SK-N-SH (cell line): ENCODE measurements at regions not wholly inside any gene's neighbourhood (a gene's known extent, or its start where the extent isn't known, plus 50 kb on each side); places are given as distances from the start of the nearest gene placed in this dataset.

Source experiments
- CTCF ChIP-seq: fragments of 200-600 bp; sonication (generic); IDR thresholded peaks from 2 replicates; pipeline ENCODE4 v1.6.1; 2017; ENCODE audit warnings: antibody characterized with exemption, mild to moderate bottlenecking, moderate library complexity
- EP300 ChIP-seq, 2 experiments: IDR thresholded peaks; 2 replicates each; pipeline versions ENCODE4 v1.4.0 to v1.6.1; 2012; ENCODE audit warnings: borderline replicate concordance in 1 of 2, low read depth in 1 of 2, low read length in 1 of 2
- FOXJ3 ChIP-seq: sonication (generic); formaldehyde crosslinking; IDR thresholded peaks from 2 replicates; pipeline ENCODE4 v1.5.1; 2020; ENCODE audit warnings: mild to moderate bottlenecking, missing genetic modification reagents
- MXI1 ChIP-seq: IDR thresholded peaks from 2 replicates; pipeline ENCODE4 v1.6.1; 2012; ENCODE audit warnings: mild to moderate bottlenecking, low read depth, low read length, improper control_type of control experiment
- NFIC ChIP-seq: IDR thresholded peaks from 2 replicates; pipeline ENCODE4 v1.4.0; 2012; ENCODE audit warnings: borderline replicate concordance
- POLR2AphosphoS5 ChIP-seq: IDR thresholded peaks from 2 replicates; pipeline ENCODE4 v1.6.1; 2012; ENCODE audit warnings: low read depth, low read length
- RCOR1 ChIP-seq: fragments of 150-350 bp; IDR thresholded peaks from 2 replicates; pipeline ENCODE4 v1.6.1; 2017; ENCODE audit warnings: antibody characterized with exemption, low read length
- USF1 ChIP-seq: IDR thresholded peaks from 2 replicates; pipeline ENCODE4 v1.4.0; 2012; ENCODE audit warnings: low read depth, borderline replicate concordance
- YY1 ChIP-seq: IDR thresholded peaks from 2 replicates; pipeline ENCODE4 v1.4.0; 2012; ENCODE audit warnings: low read depth, mild to moderate bottlenecking
- ZBTB33 ChIP-seq: IDR thresholded peaks from 2 replicates; pipeline ENCODE4 v1.4.0; 2012; ENCODE audit warnings: low read depth, borderline replicate concordance

GRCh38 chr3:66931699-66932098 is 66.4 kb upstream of the KBTBD8 start:
- no peak for TF ChIP-seq EP300 (IDR thresholded peaks at IDR 0.05; ENCODE audit: borderline replicate concordance in 1 of 2, low read depth in 1 of 2, low read length in 1 of 2)
- TF ChIP-seq NFIC = no peak
- no peak for TF ChIP-seq YY1
- TF ChIP-seq CTCF = no peak
- TF ChIP-seq FOXJ3 = no peak
- no peak for TF ChIP-seq MXI1
- no peak for TF ChIP-seq USF1
- TF ChIP-seq RCOR1 = no peak
- TF ChIP-seq POLR2AphosphoS5 = no peak
- no peak for TF ChIP-seq ZBTB33
